ENCODE measurements at regions not wholly inside any gene's neighbourhood (a gene's known extent, or its start where the extent isn't known, plus 50 kb on each side); places are given as distances from the start of the nearest gene placed in this dataset.

- H3K4me3 ChIP-seq (ENCODE audit: low read depth in 1 of 2, low read length in 1 of 2), result no peak overlapping the region
- TF ChIP-seq, protein P1, sequence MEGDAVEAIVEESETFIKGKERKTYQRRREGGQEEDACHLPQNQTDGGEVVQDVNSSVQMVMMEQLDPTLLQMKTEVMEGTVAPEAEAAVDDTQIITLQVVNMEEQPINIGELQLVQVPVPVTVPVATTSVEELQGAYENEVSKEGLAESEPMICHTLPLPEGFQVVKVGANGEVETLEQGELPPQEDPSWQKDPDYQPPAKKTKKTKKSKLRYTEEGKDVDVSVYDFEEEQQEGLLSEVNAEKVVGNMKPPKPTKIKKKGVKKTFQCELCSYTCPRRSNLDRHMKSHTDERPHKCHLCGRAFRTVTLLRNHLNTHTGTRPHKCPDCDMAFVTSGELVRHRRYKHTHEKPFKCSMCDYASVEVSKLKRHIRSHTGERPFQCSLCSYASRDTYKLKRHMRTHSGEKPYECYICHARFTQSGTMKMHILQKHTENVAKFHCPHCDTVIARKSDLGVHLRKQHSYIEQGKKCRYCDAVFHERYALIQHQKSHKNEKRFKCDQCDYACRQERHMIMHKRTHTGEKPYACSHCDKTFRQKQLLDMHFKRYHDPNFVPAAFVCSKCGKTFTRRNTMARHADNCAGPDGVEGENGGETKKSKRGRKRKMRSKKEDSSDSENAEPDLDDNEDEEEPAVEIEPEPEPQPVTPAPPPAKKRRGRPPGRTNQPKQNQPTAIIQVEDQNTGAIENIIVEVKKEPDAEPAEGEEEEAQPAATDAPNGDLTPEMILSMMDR (IDR thresholded peaks at IDR 0.05), result no peak
- H3K4me1 ChIP-seq (ENCODE audit: control insufficient read depth in 1 of 2, insufficient read depth in 1 of 2, low read depth in 1 of 2, low read length in 1 of 2), result peaks cover 2 to 20% of the 10 kb centered on the region in 2 experiments
- no peaks in the 10 kb centered on the region for H3K27me3 ChIP-seq
- H3K36me3 ChIP-seq, result no peaks in the 10 kb centered on the region
- no peaks in the 10 kb centered on the region for H3K9me3 ChIP-seq
- no peak overlapping the region for H3K27ac ChIP-seq
Observed at GRCh38 chr3:15969874-15970640, 172.3 kb upstream of the ANKRD28 start.

GRCh38 chr3:15973414-15973813 lies 175.6 kb upstream of the ANKRD28 start:
- Histone ChIP-seq H3K36me3 (no peaks in the 10 kb centered on the region), H3K4me1 (ENCODE audit: control insufficient read depth in 1 of 2, insufficient read depth in 1 of 2, low read depth in 1 of 2, low read length in 1 of 2) (peaks cover 0 to 14% of the 10 kb centered on the region in 2 experiments), H3K4me3 (ENCODE audit: low read depth in 1 of 2, low read length in 1 of 2) (no peak overlapping the region), H3K27me3 (no peaks in the 10 kb centered on the region), H3K9me3 (no peaks in the 10 kb centered on the region), H3K27ac (no peak overlapping the region)
- TF ChIP-seq, protein P1 (IDR thresholded peaks at IDR 0.05), result no peak

DNA sequence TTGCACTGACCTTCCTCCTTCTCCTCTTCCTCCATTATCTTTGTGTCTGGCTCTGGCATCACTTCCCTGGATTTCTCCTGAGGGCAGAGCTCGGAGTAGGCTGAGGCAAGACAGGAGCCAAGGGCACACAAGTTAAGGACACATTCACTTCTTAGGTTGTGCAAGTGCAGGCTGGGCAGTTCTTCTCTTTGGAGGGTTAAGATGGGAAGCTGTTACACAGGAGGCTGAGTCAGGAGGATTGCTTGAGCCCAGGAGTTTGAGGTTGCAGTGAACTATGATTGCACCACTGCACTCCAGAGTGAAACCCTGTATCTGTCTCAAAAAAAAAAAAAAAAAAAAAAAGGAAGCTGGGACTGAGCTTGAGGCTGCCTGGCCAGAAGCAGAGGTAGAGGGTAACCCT lies 176.2 kb upstream of the ANKRD28 start:
- no peak overlapping the region for H3K27ac ChIP-seq
- peaks cover 0 to 14% of the 10 kb centered on the region in 2 experiments for H3K4me1 ChIP-seq (ENCODE audit: control insufficient read depth in 1 of 2, insufficient read depth in 1 of 2, low read depth in 1 of 2, low read length in 1 of 2)
- no peaks in the 10 kb centered on the region for H3K27me3 ChIP-seq
- no peaks in the 10 kb centered on the region for H3K36me3 ChIP-seq
- no peak overlapping the region for H3K4me3 ChIP-seq (ENCODE audit: low read depth in 1 of 2, low read length in 1 of 2)
- TF ChIP-seq, protein P1 (IDR thresholded peaks at IDR 0.05), result no peak
- no peaks in the 10 kb centered on the region for H3K9me3 ChIP-seq

- Histone ChIP-seq H3K4me3 (ENCODE audit: low read depth in 1 of 2, low read length in 1 of 2) (no peak overlapping the region), H3K27ac (no peak overlapping the region), H3K4me1 (ENCODE audit: control insufficient read depth in 1 of 2, insufficient read depth in 1 of 2, low read depth in 1 of 2, low read length in 1 of 2) (peaks cover 0 to 14% of the 10 kb centered on the region in 2 experiments), H3K9me3 (no peaks in the 10 kb centered on the region), H3K27me3 (no peaks in the 10 kb centered on the region), H3K36me3 (no peaks in the 10 kb centered on the region)
- TF ChIP-seq, protein P1 (IDR thresholded peaks at IDR 0.05), result no peak
Observed at GRCh38 chr3:15974647-15975046, 176.9 kb upstream of the ANKRD28 start.

- H3K36me3 ChIP-seq, result no peaks in the 10 kb centered on the region
- no peaks in the 10 kb centered on the region for H3K9me3 ChIP-seq
- H3K27me3 ChIP-seq, result no peaks in the 10 kb centered on the region
- H3K4me1 ChIP-seq (ENCODE audit: control insufficient read depth in 1 of 2, insufficient read depth in 1 of 2, low read depth in 1 of 2, low read length in 1 of 2), result peaks cover 0 to 14% of the 10 kb centered on the region in 2 experiments
- H3K27ac ChIP-seq, result no peak overlapping the region
- H3K4me3 ChIP-seq (ENCODE audit: low read depth in 1 of 2, low read length in 1 of 2), result no peak overlapping the region
- TF ChIP-seq, protein P1 (IDR thresholded peaks at IDR 0.05), result no peak
Observed at GRCh38 chr3:15976524-15976923, 178.7 kb upstream of the ANKRD28 start.

All from neutrophil (primary cell).